Central memory CD8-positive, alpha-beta T cell (primary cell): ENCODE measurements at regions not wholly inside any gene's neighbourhood (a gene's known extent, or its start where the extent isn't known, plus 50 kb on each side); places are given as distances from the start of the nearest gene placed in this dataset.

Source experiments
- ATAC-seq: fragments of 150-1000 bp; cut with Tn5 transposase; replicated peaks from 2 replicates; pipeline ENCODE4 v1.10.0; 2022; ENCODE audit warnings: mild to moderate bottlenecking, moderate FRiP score, moderate number of reproducible peaks; ENCODE audit not compliant: poor library complexity, severe bottlenecking; ENCODE audit errors: extremely low read depth
- DNase-seq, 2 donors: peaks; one replicate each; pipeline ENCODE4 v3.0.0; 2021; ENCODE audit warnings: low spot score in 2 of 2
- H3K27ac Mint-ChIP-seq: one replicate; pipeline ENCODE4 v1.8.0; 2022; ENCODE audit warnings: low read depth, mild to moderate bottlenecking, moderate library complexity, mixed read lengths
- H3K27me3 Mint-ChIP-seq: one replicate; pipeline ENCODE4 v1.8.0; 2022; ENCODE audit warnings: mixed read lengths
- H3K36me3 Mint-ChIP-seq: one replicate; pipeline ENCODE4 v1.8.0; 2022; ENCODE audit warnings: mild to moderate bottlenecking, moderate library complexity, mixed read lengths; ENCODE audit not compliant: insufficient read depth
- H3K4me1 Mint-ChIP-seq: one replicate; pipeline ENCODE4 v1.8.0; 2022; ENCODE audit warnings: mixed read lengths
- H3K4me3 Mint-ChIP-seq: one replicate; pipeline ENCODE4 v1.8.0; 2022; ENCODE audit warnings: mild to moderate bottlenecking, moderate library complexity, mixed read lengths
- H3K9me3 Mint-ChIP-seq: one replicate; pipeline ENCODE4 v1.8.0; 2022; ENCODE audit warnings: mixed read lengths

- no peaks in the 10 kb centered on the region for H3K36me3 Mint-ChIP-seq
These were observed 646.9 kb upstream of the LMCD1 start for GRCh38 chr3:7854721-7855120.

GRCh38 chr3:7865611-7866010 is 636.0 kb upstream of the LMCD1 start:
- no peak for DNase-seq
- H3K27me3 Mint-ChIP-seq = no peaks in the 10 kb centered on the region
- ATAC-seq = no peak
- no peak overlapping the region for H3K4me3 Mint-ChIP-seq
- H3K27ac Mint-ChIP-seq = no peak overlapping the region
- H3K9me3 Mint-ChIP-seq = no peaks in the 10 kb centered on the region
- no peaks in the 10 kb centered on the region for H3K36me3 Mint-ChIP-seq
- no peaks in the 10 kb centered on the region for H3K4me1 Mint-ChIP-seq

More at GRCh38 chr3:7854721-7855120, 646.9 kb upstream of the LMCD1 start:
- Mint-ChIP-seq H3K9me3 (peaks cover 11% of the 10 kb centered on the region), H3K4me3 (no peak overlapping the region), H3K4me1 (no peaks in the 10 kb centered on the region), H3K27ac (no peak overlapping the region), H3K27me3 (no peaks in the 10 kb centered on the region)
- DNase-seq (no peak), ATAC-seq (no peak)

GRCh38 chr3:7867587-7867986 is 634.0 kb upstream of the LMCD1 start:
- Mint-ChIP-seq H3K36me3 (no peaks in the 10 kb centered on the region), H3K9me3 (no peaks in the 10 kb centered on the region), H3K4me3 (no peak overlapping the region), H3K27me3 (no peaks in the 10 kb centered on the region), H3K27ac (no peak overlapping the region), H3K4me1 (no peaks in the 10 kb centered on the region)
- ATAC-seq (no peak), DNase-seq (no peak)

- DNase-seq (no peak), ATAC-seq (no peak)
- Mint-ChIP-seq H3K27me3 (no peaks in the 10 kb centered on the region), H3K4me1 (no peaks in the 10 kb centered on the region), H3K36me3 (no peaks in the 10 kb centered on the region), H3K27ac (no peak overlapping the region), H3K4me3 (no peak overlapping the region), H3K9me3 (peaks cover 8% of the 10 kb centered on the region)
These were observed 630.5 kb upstream of the LMCD1 start for GRCh38 chr3:7871003-7871560.

- no peaks in the 10 kb centered on the region for H3K27me3 Mint-ChIP-seq
- no peak overlapping the region for H3K27ac Mint-ChIP-seq
- no peak overlapping the region for H3K4me3 Mint-ChIP-seq
- DNase-seq (no peak), ATAC-seq (no peak)
- H3K36me3 Mint-ChIP-seq = peaks cover 1% of the 10 kb centered on the region
- peaks cover 10% of the 10 kb centered on the region for H3K4me1 Mint-ChIP-seq
- H3K9me3 Mint-ChIP-seq = peaks cover 8% of the 10 kb centered on the region
These were observed 627.5 kb upstream of the LMCD1 start for GRCh38 chr3:7874116-7874515.

- Mint-ChIP-seq H3K4me3 (no peak overlapping the region), H3K27me3 (no peaks in the 10 kb centered on the region), H3K4me1 (peaks cover 10% of the 10 kb centered on the region), H3K27ac (no peak overlapping the region), H3K36me3 (peaks cover 1% of the 10 kb centered on the region), H3K9me3 (peaks cover 8% of the 10 kb centered on the region)
- no peak for ATAC-seq
- DNase-seq = no peak
These were observed 625.7 kb upstream of the LMCD1 start for GRCh38 chr3:7875925-7876324.

GRCh38 chr3:7876741-7877297 is 624.8 kb upstream of the LMCD1 start:
- DNase-seq = peak in 1 of 2 donors; percentile 16
- ATAC-seq = peak; percentile 78
- H3K36me3 Mint-ChIP-seq = peaks cover 1% of the 10 kb centered on the region
- peak overlapping the region; percentile 64 for H3K27ac Mint-ChIP-seq
- peaks cover 9% of the 10 kb centered on the region for H3K9me3 Mint-ChIP-seq
- peaks cover 10% of the 10 kb centered on the region for H3K4me1 Mint-ChIP-seq
- H3K4me3 Mint-ChIP-seq = peak overlapping the region; percentile 40
- no peaks in the 10 kb centered on the region for H3K27me3 Mint-ChIP-seq

- Mint-ChIP-seq H3K36me3 (peaks cover 1% of the 10 kb centered on the region), H3K9me3 (peaks cover 14% of the 10 kb centered on the region), H3K4me1 (peaks cover 10% of the 10 kb centered on the region), H3K27ac (peak overlapping the region; percentile 64), H3K4me3 (peak overlapping the region; percentile 40), H3K27me3 (no peaks in the 10 kb centered on the region)
- no peak for ATAC-seq
- DNase-seq = no peak
These were observed 624.3 kb upstream of the LMCD1 start for GRCh38 chr3:7877312-7877711.

- Mint-ChIP-seq H3K27ac (no peak overlapping the region), H3K9me3 (peaks cover 17% of the 10 kb centered on the region), H3K4me1 (peaks cover 10% of the 10 kb centered on the region), H3K27me3 (no peaks in the 10 kb centered on the region), H3K4me3 (no peak overlapping the region), H3K36me3 (peaks cover 4% of the 10 kb centered on the region)
- no peak for ATAC-seq
- no peak for DNase-seq
These were observed 622.1 kb upstream of the LMCD1 start for GRCh38 chr3:7879572-7879971.

GRCh38 chr3:7881946-7882345 is 619.7 kb upstream of the LMCD1 start:
- Mint-ChIP-seq H3K4me1 (peaks cover 3% of the 10 kb centered on the region), H3K9me3 (peaks cover 18% of the 10 kb centered on the region), H3K36me3 (peaks cover 4% of the 10 kb centered on the region), H3K4me3 (no peak overlapping the region), H3K27me3 (no peaks in the 10 kb centered on the region), H3K27ac (no peak overlapping the region)
- DNase-seq = no peak
- ATAC-seq = no peak

GRCh38 chr3:7897655-7898054 is 604.0 kb upstream of the LMCD1 start:
- Mint-ChIP-seq H3K27ac (no peak overlapping the region), H3K4me3 (no peak overlapping the region), H3K27me3 (no peaks in the 10 kb centered on the region), H3K36me3 (no peaks in the 10 kb centered on the region), H3K4me1 (no peaks in the 10 kb centered on the region), H3K9me3 (peaks cover 11% of the 10 kb centered on the region)
- ATAC-seq = no peak
- no peak for DNase-seq

GRCh38 chr3:7913283-7913682 is 588.3 kb upstream of the LMCD1 start:
- H3K4me1 Mint-ChIP-seq = no peaks in the 10 kb centered on the region
- no peaks in the 10 kb centered on the region for H3K36me3 Mint-ChIP-seq
- no peak overlapping the region for H3K4me3 Mint-ChIP-seq
- no peak overlapping the region for H3K27ac Mint-ChIP-seq
- ATAC-seq = no peak
- H3K9me3 Mint-ChIP-seq = no peaks in the 10 kb centered on the region
- no peaks in the 10 kb centered on the region for H3K27me3 Mint-ChIP-seq
- DNase-seq = no peak

GRCh38 chr3:7915356-7915755 is 586.3 kb upstream of the LMCD1 start:
- DNase-seq = no peak
- no peak overlapping the region for H3K27ac Mint-ChIP-seq
- H3K9me3 Mint-ChIP-seq = no peaks in the 10 kb centered on the region
- H3K4me3 Mint-ChIP-seq = no peak overlapping the region
- no peaks in the 10 kb centered on the region for H3K4me1 Mint-ChIP-seq
- ATAC-seq = no peak
- H3K36me3 Mint-ChIP-seq = no peaks in the 10 kb centered on the region
- H3K27me3 Mint-ChIP-seq = no peaks in the 10 kb centered on the region
